HUDEP-2 (cell line): ENCODE measurements at regions not wholly inside any gene's neighbourhood (a gene's known extent, or its start where the extent isn't known, plus 50 kb on each side); places are given as distances from the start of the nearest gene placed in this dataset.

Source experiments
- DNase-seq, 76 experiments: peaks; one replicate each; lab custom pipeline; 2025; ENCODE audit not compliant: unreplicated experiment in 76 of 76; lab: John Stamatoyannopoulos, UW

- DNase-seq = no peak
Measured at GRCh38 chr13:60944016-60944415, 471.6 kb downstream of the PCDH20 start.

DNA sequence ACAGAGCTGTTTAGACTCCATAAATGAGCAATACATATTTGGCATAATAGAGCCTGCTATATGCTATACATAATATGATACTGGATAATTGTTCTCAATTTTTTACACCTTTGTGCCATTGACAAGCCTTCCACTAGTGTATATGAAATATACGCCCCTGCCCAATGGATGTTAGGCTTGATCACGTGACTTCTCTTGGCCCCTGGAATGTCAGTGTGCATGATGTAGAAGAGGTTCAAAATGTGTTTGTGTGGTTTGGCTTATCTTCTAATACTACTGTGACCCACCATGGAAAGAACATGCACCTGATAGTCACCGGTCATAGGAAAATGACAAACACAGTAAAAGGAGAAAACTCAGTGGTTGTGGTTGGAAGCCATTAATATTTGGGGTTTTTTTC lies 479.4 kb downstream of the PCDH20 start:
- no peak for DNase-seq

DNA sequence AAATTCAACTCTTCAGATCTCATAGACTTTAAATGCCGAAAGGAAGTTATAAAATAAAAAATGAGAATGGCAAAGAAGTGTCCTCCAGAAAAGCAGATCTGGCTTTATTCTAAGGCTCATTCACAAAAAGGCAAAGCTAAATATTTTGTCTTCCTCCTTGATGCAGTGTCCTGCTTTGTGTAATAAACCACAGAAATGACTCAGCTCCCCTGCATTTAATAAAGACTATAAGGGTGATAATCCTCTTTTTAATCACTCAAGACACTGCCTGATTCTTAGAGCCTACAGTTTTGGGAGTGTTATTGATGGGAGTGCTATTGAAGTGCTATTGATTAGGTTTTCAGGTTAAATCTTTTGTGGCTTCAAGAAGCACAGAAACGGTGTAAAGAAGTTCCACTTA lies 482.0 kb downstream of the PCDH20 start:
- DNase-seq = no peak

DNA sequence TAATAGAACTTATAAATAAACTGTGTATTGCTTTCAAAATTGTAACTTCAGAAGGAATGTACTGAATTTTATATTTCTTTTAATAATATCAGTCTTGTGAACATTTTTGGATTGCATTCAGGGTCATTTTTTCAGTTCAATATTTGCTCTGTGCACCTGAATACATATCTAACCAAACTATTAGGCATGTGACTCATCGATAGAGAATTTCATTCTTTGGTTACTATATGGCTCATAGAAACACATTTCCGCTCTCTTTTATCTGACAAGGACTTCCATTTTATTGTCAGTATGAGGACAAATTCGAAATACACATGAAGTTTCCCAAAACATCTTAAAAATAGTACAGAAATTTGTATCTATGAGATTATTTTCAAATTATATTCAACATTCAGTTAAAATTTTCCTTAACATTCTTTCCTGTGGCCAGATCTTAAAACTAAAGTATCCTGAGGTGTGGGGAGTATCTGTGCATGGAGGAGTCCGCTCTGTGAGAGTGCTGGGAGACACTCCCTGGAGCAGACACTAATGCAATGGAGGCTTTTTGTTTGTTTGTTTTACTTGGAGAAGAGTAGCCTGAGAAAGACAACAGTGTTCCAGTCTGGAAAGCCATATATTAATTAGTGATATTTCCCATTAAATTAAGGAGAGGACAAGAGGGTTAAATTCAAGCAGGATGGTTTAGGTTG lies 483.6 kb downstream of the PCDH20 start:
- DNase-seq = no peak

DNA sequence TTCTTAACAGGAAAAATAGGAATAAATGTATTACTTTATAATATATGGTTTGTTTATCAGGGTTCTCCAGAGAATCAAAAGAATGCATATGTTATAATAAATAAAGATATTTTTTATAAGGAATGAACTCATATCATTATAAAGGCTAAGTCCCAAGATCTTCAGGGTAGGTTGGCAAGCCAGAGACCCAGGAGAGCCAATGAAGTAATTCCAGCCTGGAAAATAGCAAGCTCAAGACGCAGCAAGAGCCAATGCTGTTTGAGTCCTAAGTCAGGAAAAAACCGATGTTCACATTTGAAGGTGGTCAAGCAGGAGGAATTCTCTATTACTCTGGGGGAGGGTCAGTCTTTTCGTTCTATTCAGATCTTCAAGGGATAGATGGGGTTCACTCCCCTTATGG lies 490.0 kb downstream of the PCDH20 start:
- DNase-seq = no peak

- no peak for DNase-seq
Measured at GRCh38 chr13:60924856-60925255, 490.8 kb downstream of the PCDH20 start.

DNA sequence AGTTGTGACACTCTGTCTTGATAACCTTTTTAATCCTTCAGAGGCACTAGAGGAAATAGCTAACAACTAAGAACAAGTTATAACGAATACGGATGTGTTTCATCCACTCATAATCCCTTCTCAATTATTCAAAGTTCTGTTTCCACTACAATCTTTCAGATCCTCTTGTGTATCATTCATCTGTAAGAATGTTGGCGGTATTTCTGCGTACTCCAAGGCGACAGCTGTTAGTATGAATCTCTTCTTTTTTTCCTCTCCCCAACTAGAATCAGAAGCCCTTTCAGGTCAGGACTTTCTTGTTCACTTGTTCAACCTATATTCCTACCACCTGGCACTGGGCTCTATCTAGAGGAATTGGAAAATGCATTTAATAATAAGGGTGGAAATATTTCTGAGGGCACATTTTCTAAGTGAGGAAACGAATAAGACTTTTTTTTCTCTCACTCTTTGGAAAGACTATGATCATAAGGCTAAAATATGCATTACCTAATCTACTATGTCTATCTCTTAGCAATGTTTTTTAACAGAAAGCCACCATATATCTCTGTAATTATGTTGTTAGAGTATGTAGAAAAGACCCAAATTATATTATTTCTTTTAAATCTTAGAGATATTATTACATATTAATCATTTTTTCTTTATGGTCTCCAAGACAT lies 492.9 kb downstream of the PCDH20 start:
- DNase-seq = no peak

DNA sequence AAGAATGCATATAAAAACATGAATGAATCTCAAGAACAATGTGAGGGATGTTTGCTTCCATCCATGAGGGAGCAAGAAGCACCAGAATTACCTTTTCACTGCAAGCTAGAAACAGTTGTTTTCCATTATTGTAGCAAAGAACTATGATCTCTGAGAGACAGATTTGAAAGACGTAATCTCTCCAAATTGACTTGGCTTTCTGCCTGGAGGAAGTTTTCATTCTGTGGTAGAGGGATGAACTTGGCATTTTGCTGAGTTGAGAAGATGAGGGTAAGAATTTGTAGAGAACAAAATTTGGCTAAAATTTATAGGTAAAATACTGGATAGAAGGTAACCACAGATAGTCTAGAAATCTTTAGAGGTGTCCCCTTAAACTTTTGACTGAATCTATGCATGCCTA lies 496.8 kb downstream of the TDRD3 start:
- DNase-seq = no peak

DNA sequence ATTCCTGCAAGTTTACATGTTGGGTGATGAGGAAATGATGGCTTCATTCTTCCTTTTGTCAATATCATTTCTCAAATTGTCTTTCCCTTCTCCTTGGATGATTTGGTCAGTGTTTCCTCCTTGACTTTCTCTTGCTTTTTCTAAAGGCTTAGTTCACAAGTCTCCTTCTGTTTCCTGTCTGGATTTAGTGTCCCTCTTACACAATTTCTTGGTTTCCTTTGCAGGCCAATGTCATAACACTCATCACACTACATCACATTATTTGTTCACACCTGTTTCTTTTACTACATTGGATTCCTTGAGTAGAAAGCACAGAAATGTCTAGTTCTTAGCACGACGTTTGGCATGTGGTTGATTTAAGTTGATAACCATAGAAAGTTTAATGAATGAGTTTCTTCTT lies 490.7 kb downstream of the TDRD3 start:
- no peak for DNase-seq

- DNase-seq = no peak
Measured at GRCh38 chr13:60881507-60881906, 484.5 kb downstream of the TDRD3 start.

DNA sequence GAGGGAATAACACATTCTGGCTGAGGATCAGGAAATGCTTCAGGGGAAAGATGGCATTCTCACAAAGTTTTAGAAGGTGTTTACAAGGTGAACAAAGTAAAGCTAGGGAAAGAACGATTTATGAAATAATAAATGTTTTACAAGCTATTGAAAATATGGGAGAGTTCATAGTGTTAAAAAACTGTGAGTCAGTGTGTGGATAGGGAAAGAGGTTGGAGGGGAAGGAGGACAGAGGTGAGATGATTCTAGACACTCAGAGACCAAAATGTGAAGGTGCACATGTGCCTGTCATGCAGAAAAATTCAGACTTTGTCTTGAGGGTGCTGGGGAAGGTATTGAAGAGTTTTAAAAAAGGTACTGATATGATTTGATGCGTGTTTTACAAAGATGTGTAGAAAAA lies 476.1 kb downstream of the TDRD3 start:
- DNase-seq = no peak

DNA sequence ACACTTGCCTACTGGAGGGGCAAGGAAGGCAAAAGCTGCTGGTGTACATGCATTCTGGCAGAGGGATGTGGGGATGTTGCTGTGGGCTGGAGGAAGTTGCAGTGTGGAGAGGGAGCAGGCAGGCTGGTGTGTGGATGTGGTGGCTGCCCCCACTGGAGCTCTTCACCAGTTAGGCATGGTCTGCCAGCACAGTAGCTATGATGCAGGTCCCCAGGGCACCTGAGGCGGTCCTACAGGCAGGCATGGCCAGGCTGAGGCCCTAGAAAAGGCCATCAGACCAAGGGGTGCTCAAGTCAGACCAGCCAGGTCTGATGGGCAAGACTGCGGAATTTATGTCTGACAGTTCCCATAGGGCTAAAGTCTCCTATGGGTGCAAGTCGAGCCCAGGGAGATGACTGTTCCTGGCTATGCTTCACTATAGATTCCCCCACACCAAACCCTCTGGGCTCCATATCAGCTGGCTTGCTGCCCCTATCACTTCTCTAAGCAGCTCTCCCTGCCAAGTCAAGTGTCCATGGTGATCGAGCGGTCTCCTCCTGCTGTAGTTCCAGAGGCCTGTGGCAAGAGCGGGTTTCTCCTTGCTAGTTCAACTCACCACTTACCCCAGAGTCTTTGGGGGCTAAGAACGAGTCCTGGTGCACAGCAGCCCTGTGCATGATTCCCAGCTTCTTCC lies 473.1 kb downstream of the TDRD3 start:
- no peak for DNase-seq

GRCh38 chr13:60869225-60869624 lies 472.2 kb downstream of the TDRD3 start:
- DNase-seq = no peak

GRCh38 chr13:60862036-60862435 lies 465.0 kb downstream of the TDRD3 start:
- DNase-seq = no peak

DNA sequence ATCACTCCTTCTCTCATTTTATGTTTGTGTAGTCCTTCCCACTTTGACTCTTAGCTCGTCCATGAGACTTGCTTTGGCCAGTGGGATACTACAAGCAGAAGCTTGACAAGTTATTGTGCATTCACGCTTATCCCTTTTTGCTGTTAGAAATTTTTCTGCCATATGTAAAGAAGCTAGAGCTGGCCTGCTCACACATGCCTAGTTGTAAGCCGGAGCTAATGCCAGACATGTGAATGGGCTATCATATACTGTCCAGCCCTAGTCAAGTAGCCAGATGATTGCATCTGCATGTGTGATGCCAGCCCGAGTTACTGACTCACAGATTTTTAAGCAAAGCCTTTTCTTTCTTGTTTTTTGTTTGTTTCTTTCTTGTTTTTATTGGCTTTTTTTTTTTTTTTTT lies 460.7 kb downstream of the TDRD3 start:
- DNase-seq = no peak

DNA sequence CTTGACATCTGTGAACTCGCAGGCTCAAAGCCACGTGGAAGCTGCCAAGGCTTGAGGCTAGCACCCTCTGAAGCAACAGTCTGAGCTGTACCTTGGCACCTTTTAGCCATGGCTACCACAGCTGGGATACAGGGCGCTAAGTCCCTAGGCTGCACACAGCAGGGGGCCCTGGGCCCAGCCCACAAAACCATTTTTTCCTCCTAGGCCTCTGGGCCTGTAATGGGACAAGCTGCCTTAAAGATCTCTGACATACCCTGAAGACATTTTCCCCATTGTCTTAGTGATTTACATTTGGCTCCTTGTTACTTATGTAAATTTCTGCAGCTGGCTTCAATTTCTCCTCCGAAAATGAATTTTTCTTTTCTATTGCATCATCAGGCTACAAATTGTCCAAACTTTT lies 455.9 kb downstream of the TDRD3 start:
- no peak for DNase-seq

DNA sequence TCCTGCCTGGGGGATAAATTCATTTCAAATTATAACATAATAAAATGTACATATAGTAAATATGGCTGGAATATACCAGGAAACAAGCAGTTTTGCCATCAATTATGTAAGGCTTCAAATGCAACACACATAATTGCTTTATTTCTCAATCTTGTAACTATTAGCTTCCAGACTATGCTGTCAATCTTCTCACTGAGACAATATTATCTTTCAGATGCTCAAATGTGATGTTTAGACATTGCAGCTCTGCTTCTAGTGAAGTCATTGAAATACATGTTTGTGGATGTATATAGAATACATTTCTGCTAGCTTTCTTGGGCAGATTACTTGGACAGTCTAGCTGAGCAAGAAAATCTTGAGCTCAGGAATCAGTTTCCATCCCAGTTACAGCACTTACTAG lies 454.4 kb downstream of the TDRD3 start:
- no peak for DNase-seq

- DNase-seq = no peak
Measured at GRCh38 chr13:60850526-60850925, 453.5 kb downstream of the TDRD3 start.

DNA sequence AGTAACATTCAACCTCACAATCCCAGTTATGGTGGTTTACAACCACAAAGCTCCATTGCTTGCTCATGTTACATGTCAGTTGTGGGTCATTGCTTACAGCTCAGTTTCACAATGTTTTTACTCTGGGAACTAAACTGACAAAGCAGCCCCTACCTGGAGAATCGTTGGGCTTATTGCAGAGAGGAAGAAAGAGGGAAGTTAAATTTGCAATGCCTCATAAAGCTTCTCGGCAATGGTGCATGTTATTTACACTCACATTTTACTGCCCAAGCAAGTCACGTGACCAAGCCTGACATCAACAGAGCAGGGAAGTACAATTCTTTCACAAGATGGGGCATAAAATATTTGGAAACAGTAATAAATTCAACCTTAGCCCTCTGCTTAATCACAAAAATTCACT lies 441.6 kb downstream of the TDRD3 start:
- no peak for DNase-seq

DNA sequence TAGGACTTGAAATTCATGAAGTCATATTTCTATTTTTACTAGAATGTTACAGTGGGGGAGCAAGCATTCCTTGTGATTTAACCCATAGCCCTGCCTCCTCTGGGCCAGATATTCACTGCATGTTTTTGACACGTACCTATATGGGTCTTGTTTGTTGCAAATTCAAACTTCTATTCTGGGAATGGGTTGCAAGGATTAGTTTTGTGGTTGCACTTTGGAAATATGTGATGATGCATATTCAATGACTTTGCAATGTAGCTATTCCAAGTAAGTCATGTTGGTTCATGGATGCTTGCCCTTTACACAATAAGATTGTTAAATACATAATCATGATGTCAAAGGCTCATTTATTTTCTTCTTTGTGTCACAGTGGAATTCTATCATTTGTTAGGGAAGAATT lies 440.8 kb downstream of the TDRD3 start:
- DNase-seq = no peak

- DNase-seq = no peak
Measured at GRCh38 chr13:60836821-60837220, 439.8 kb downstream of the TDRD3 start.

GRCh38 chr13:60811581-60811980 lies 414.6 kb downstream of the TDRD3 start:
- no peak for DNase-seq
